DMS53 (cell line): ENCODE measurements at regions not wholly inside any gene's neighbourhood (a gene's known extent, or its start where the extent isn't known, plus 50 kb on each side); places are given as distances from the start of the nearest gene placed in this dataset.
"Not testable (repeated sequence)": the region's sequence is repeated elsewhere in the genome, so short reads cannot be mapped to it uniquely, and the experiment has no call there.

ENCODE experiments used
- DNase-seq: peaks from one replicate; lab custom pipeline; 2025; lab: John Stamatoyannopoulos, UW

- DNase-seq, result no peak
Measured at GRCh38 chr2:144942516-144943256, 422.8 kb upstream of the ZEB2 start.

GRCh38 chr2:144941743-144942488, 422.0 kb upstream of the ZEB2 start:
- no peak for DNase-seq

GRCh38 chr2:144939590-144939989, 419.7 kb upstream of the ZEB2 start:
- DNase-seq, result no peak

- DNase-seq, result no peak
Measured at GRCh38 chr2:144937910-144938709, 418.2 kb upstream of the ZEB2 start.

GRCh38 chr2:144937066-144937465, 417.1 kb upstream of the ZEB2 start:
- DNase-seq, result no peak

GRCh38 chr2:144936442-144936841, 416.5 kb upstream of the ZEB2 start:
- DNase-seq, result no peak

GRCh38 chr2:144935736-144936135, 415.8 kb upstream of the ZEB2 start:
- no peak for DNase-seq

- no peak for DNase-seq
Measured at GRCh38 chr2:144935191-144935590, 415.3 kb upstream of the ZEB2 start.

GRCh38 chr2:144931960-144932359, 412.0 kb upstream of the ZEB2 start:
- no peak for DNase-seq

- DNase-seq, result no peak
Measured at GRCh38 chr2:144931480-144931879, 411.6 kb upstream of the ZEB2 start.

GRCh38 chr2:144927429-144927828, 407.5 kb upstream of the ZEB2 start:
- no peak for DNase-seq

- DNase-seq, result no peak
Measured at GRCh38 chr2:144925886-144926285, 406.0 kb upstream of the ZEB2 start.

GRCh38 chr2:144924827-144925226, 404.9 kb upstream of the ZEB2 start:
- no peak for DNase-seq

GRCh38 chr2:144922519-144922918, 402.6 kb upstream of the ZEB2 start:
- DNase-seq, result no peak

- DNase-seq, result no peak
Measured at GRCh38 chr2:144920755-144921530, 401.0 kb upstream of the ZEB2 start.

GRCh38 chr2:144914622-144915318, 394.9 kb upstream of the ZEB2 start:
- DNase-seq, result no peak

- peak; percentile 0 for DNase-seq
Measured at GRCh38 chr2:144914113-144914512, 394.2 kb upstream of the ZEB2 start.

- no peak for DNase-seq
Measured at GRCh38 chr2:144912206-144912605, 392.3 kb upstream of the ZEB2 start.

GRCh38 chr2:144905956-144906355, 386.0 kb upstream of the ZEB2 start:
- DNase-seq, result no peak

GRCh38 chr2:144904612-144905011, 384.7 kb upstream of the ZEB2 start:
- no peak for DNase-seq

- not testable (repeated sequence) for DNase-seq
Measured at GRCh38 chr2:144903045-144903444, 383.1 kb upstream of the ZEB2 start.
